ENCODE measurements at regions not wholly inside any gene's neighbourhood (a gene's known extent, or its start where the extent isn't known, plus 50 kb on each side); places are given as distances from the start of the nearest gene placed in this dataset.

GRCh38 chr3:170713653-170714052, 127.8 kb upstream of the SLC7A14 start:
- TF ChIP-seq EP300 (IDR thresholded peaks at IDR 0.05) (no peak), CTCF (IDR thresholded peaks at IDR 0.05) (no peak), POLR2A (IDR thresholded peaks at IDR 0.05) (no peak)

Measured in upper lobe of left lung (tissue), 4 donors.